NCI-H1694 (cell line): ENCODE measurements at regions not wholly inside any gene's neighbourhood (a gene's known extent, or its start where the extent isn't known, plus 50 kb on each side); places are given as distances from the start of the nearest gene placed in this dataset.
"Not testable (repeated sequence)": the region's sequence is repeated elsewhere in the genome, so short reads cannot be mapped to it uniquely, and the experiment has no call there.

Experiments used
- DNase-seq: peaks from one replicate; lab custom pipeline; 2025; lab: John Stamatoyannopoulos, UW

DNA sequence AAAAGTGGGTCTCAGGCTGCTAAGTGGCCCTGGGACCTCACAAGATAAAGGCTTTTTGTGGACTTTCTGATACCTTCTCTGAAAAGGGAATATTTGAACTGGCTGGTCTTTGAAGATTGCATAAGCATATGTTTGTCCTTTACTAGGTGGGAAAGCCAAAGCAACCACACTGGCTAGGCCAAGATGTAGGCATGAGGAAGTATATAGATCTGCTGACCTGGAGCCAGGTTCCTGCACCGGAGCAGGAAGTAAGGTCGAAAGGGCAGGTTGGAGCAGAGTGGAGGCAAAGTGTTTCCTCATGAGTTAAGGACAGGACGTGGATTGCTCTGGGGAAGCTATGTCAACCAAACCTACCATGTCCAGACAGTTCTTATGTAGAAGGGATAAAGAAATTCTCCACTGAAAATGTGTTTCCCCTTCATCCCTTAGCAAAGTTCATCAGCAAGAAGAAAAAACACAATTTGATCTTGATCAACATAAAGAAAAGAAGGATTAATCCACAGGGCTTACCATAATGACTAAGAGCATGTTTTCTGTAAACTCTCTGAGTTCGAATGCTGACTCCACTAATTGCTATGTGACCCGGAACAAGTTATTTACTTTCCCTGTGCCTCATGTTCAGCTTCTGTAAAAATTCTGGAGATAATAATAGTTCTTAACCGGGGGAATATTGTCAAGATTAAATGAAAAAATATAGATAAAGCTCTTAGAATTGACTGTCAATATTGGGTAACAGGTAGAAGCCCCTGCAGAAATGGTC, 156.1 kb upstream of the SRD5A2 start:
- DNase-seq: no peak

DNA sequence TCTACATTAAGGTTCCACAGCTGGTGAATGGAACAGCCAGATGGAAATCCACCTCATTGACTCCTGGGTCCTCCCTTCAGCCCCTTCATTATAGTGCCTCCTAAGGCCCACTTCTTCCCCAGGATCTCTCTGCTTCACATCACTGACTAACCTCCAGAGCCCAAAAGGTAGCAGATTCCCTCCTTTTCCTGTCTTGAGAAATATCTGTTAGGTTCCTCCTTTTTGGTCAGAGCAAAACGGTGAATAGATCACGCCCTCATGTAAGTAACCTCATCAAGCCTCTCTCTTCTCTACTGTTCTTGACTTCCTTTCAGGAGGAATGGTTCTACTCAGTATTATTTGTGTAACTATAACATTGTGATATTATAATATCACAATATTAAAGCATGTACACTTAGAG, 155.0 kb upstream of the SRD5A2 start:
- DNase-seq: no peak

DNA sequence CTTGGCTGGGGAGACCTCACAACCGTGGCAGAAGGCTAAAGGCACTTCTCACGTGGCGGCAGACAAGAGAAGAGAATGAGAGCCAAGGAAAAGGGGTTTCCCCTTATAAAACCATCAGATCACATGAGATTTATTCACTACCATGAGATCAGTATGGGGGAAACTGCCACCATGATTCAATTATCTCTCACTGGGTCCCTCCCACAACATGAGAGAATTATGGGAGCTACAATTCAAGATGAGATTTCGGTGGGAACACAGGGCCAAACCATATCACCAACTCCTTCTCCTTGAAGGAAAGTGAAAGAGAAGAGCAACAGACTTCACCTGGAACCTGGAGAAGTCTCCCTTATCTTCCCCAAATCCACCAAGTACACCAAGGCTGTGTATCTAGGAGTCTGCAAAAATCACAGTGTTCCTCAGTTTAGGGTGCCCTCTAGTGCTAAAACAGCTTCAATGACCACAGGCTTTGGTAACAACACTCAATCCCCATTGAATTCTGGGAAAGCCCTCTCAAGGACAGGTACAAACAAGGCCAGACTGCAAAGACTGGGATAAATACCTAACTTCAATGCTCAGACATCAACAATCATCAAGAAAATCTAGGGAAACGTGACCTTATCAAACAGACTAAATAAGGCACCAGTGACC, 148.8 kb upstream of the SRD5A2 start:
- peak; percentile 17 for DNase-seq

DNA sequence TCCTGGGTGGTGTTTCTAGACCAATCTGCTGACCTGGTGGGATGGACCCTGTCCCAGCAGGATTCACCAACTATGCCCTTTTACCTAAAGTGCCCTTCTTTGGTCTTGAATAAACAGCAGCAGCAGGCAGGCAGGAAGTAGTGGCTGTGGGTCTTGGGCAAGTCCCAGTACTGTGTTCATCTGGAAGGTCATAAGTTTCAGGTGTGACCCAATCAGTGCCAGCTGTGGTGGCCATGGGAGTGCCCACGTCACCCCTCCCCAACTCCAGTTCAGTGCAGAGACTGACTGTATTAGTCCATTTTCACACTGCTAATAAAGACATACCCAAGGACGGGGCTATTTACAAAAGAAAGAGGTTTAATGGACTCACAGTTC, 148.3 kb upstream of the SRD5A2 start:
- no peak for DNase-seq

DNA sequence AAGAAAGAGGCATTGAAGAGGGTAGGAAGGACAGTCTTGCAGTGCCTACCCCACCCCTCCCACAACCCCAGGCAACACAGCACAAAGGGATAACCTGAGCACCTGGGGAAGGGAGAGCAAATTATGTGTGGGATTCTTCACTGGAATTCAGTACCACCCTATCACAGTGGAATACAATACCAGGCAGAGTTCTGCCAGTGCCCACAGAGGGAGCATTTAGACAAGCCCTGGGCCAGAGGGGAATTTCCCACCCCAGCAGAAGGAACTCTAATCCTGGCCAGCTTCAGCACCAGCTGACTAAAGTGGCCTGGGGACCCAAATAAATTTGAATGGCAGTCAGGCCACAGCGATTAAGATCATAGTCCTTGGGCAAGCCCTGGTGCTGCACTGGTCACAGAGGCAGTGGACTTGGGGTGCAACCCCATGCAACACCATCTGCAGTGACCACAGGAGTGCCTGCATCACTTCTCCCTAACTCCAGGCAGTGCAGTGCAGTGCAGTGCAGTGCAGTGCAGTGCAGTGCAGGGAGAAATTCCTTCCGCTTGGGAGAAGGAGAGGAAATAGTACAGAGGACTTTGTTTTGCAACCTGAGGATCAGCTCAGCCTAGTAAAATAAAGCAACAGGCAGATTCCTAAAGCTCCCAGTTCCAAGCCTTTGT, 147.8 kb upstream of the SRD5A2 start:
- no peak for DNase-seq

DNA sequence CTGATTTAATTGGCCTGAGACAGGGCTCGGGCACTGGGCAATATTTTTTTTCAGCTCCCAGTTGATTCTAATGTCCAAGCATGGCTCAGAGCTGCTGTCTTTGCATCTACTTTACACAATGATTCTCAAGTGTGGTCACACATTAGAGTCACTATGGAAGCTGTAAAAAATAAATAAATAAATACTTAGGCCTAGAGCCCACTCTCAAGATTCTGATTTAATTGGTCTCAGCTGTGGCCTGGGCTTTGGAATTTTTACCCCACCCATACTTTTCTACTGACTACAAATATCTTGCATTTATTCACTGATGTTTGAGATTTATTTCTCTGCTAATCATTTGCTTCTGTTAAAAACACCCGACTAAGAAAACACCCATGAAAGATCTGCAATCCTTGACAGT, 145.7 kb upstream of the SRD5A2 start:
- no peak for DNase-seq

DNA sequence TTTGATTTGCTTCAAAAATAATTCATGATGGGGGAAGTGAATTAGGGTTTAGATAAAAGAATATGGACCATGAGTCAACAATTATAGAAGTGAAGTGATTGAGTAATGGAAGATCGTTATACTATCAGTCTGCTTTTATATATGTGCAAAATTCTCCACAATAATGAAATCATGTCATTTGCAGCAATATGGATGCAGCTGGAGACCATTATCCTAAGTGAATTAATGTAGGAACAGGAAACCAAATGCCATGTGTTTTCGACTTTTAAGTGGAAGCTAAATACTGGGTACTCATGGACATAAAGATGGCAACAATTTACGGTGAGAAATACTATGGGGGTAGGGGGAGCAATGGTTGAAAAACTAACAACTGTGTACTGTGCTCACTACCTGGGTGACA, 144.7 kb upstream of the SRD5A2 start:
- DNase-seq: no peak

DNA sequence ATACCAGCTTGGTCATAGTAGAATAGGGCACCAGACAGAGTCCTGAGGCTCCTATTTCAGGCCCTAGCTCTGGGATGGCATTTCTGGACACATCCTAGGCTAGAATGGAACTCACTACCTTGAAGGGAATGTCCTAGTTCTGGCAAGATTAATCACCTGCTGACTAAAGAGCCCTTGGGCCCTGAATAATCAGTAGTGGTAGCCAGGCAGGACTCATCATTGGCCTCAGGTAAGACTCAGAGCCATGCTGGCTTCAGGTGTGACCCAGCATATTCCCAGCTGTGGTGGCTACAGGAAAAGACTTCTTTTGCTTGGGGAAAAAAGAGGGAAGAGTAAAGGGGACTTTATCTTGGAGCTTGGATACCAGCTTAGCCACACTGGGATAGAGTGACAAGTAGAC, 131.0 kb upstream of the SRD5A2 start:
- no peak for DNase-seq

DNA sequence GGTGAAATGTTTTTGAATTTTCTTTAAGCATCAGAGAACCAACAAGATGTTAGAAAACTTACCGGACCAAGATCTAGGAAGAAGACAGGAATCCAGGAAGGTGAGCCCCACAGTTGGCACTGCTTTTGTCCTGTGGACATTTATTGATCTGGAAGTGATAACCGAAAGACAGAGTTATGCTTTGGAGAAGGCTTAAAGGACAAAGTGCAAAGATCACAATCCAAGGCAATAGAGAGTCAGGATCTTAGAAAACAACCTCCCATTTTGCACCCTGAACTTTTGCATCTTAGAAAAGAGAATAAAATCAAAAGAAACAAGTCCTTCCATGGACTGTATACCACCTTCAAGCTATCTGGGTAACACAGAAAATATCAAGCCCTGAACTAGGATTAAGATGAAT, 129.4 kb upstream of the SRD5A2 start:
- no peak for DNase-seq

DNA sequence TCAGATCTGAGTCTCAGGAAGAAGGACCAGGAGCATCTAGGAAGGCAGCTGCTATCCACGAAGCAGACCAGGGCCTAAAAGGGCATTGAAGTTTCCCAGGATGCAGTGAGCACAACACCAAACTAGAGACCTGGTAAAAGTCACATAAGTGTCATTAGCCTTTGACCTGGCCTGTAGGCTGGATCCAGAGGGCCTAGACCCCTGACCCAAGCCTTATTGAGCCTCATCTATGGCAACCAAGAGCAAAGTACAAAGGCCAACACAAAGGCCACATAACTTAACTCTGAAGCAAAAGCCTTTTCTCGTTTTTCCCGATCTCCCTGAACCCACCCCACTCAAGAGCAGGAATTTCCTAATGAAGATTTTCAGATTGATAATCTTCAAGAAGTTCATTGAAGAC, 127.3 kb upstream of the SRD5A2 start:
- no peak for DNase-seq

DNA sequence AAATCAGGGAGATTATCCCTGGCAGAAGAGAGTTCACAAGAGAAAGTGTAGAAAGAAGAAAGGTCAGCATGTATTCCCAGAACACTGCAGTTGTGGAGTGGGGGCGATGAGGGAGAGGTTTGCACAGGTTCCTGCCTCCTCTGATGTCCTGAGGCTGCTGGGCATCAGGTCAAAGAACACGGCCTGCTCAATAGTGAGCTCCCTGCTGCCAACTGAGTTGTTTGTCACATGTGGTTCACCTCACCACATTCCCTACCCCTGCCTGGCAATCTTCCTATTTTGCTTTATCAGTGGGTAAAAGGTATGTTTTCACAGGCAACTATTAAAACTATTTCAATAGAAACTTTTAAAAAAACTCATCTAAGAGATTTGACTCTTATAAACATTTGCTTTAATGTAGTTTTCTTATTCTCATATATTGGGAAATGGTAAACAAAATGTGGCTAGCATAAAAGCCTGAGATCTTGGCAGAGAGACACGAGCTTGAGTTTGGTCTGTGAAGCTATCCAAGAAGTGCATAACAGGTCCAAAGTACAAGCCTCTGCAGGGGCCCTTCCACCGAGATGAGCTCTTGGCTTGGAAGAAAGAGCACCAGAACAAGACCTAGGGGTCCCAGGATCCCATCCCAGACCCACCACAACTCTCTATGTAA, 123.9 kb upstream of the SRD5A2 start:
- no peak for DNase-seq

DNA sequence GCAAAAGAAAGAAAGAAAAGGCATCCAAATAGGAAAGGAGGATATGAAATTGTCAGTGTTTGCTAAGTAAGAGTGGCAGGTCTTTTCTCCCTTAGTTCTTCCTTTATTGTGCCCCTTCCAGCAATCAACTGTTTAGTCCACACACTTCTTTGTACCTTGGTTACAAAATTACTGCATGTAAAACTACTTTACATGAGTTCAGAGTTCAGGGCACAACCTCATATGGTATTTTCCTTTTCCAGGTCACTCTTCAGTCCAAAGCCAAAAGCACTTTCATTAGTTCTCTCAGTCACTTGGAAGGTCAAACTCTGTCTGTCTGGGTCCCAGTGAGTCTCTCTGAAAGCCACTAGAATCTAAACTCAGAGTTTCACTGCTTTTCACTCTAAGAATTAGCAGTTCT, 122.5 kb upstream of the SRD5A2 start:
- DNase-seq: no peak

DNA sequence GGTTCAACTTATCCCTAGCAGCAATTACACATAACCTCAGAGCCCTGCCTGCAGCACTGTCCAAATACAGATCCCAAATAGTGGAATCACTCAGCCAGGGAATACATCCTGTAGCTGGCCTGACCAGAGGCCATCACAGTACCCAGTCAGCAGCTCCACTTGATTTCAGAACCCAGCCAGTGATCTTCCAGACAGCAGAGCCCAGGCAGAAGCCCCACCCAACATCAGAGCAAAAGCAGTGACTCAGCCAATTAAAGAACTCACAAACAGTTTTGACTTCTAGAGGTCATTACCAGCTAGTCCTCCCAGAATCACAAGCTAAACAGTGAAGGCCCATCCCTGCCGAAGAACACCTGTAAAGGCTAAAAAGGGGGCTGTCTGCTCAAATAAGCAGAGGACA, 118.0 kb upstream of the SRD5A2 start:
- no peak for DNase-seq

DNA sequence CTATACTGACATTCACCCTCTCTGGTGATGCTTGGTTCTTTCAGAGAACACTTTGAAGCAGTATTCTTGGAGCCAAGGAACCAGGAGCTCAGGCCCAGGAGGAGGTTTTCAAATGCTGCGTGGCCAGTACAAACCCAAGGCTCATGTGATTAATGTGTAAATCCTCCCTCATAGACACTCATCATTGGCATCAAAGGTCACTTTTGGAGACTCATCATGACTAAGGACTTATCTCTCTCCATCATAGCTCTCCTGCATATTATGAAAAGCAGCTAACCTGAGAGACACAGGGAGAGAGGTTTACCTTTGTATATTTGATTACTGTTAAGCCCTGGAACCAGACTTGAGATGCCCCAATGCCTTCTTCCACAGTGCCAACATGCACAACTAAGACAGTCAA, 115.3 kb upstream of the SRD5A2 start:
- no peak for DNase-seq

DNA sequence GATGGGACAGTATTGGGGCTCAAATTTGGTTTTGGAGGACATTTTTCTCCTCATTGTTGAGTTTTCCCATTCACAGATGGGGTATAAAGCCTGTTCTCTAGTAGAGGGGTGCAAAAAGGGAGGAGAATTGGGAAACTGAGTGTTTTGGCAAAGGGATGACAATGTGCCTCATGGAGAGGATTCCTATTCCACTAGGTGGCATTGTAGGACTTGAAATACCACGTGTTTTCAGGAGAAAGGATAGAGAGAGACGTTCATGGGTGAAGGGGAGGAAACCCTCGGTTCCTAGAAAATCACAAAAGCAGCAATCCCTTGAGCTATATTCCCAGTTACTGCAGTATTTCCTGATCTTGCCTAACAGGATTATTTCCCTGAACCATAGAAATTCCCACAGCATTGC, 113.7 kb upstream of the SRD5A2 start:
- peak; percentile 25 for DNase-seq

DNA sequence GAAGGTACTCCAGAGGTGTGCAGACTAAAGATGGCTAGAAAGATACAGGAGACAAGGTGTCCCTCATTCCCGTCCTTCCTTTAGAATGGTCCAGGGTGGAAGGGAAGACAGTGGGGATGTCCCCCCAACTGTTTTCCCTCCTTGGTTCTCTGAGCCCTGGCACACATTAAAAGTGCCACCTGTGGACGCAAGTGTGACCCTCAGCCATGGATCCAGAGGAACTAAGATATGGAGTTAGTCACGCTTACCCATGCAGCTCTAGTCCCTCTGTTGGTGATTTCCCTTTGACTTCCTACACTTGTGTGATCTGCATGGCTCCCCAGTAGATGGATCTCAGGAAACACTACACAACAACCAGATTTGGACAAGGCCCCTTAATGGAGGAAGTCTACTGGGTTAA, 113.1 kb upstream of the SRD5A2 start:
- no peak for DNase-seq

DNA sequence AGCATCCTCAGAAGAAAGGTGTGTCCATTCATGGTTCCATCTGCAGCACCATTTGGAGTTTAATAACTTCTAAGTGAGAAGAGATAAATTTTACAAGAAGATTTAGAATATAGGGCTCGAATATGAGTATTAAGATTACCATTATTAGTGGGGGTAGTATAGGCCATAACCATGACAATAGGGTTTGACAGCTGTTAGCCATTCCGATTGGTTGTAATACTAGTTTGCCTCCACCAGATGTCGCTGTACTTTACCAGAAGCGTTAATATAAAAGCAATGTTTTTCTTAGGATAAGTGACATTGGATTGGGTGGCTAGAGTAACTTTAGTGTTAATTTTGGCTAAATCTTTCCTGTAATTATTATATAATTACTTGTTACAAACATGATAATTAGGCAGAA, 107.5 kb upstream of the SRD5A2 start:
- DNase-seq: peak; percentile 3

DNA sequence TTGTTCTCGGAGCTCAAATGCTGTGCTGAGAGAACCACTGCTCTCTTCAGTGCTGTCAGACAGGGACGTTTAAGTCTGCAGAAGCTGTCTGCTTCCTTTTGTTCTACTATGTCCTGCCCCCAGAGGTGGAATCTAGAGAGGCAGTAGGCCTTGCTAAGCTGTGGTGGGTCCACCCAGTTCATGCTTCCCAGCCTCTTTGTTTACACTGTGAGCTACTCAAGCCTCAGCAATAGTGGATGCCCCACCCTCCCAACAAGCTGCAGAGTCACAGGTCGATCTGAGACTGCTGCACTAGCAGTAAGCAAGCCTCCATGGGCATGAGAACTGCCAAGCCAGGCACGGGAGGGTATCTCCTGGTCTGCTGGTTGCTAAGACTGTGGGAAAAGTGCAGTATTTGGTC, 102.8 kb upstream of the SRD5A2 start:
- not testable (repeated sequence) for DNase-seq

DNA sequence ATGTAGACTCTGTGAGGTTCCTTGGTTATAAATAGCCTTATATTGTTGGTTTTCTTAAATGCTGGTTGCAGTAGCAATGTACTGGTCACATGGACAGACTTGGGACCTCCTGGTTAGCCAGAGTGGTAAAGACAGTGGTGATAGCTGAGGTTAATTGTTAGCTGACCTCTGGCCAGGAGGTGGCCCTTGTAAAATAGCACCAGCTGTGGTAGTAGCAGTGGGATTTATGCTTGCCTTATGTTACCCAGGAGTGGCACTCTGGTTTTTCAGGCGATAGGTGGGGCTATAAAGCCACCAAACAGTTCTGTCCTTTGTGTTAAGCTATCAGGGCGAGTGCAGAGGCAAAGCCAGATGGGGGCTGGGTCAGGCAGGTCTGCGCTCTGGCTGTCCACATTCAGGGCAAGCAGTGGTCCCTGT, 94.8 kb upstream of the SRD5A2 start:
- DNase-seq: no peak

DNA sequence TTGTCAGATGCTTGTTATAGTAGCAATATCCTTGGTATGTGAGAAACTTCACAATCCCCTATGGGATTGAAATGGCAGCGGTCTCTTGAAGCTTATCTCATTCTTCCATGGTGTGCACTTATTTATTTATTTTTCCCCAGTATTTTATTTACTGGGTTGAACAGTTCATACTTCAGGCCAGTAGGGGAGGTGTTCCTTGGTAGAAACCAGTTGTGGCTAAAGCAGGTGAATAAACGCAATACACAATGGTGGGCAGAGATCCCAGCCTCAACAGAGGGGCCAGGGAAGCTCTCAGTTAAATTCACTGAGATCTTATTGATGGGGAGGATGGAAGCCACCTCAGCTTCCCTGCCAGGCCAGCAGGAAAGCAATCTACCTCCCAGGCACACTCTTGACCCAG, 93.7 kb upstream of the SRD5A2 start:
- no peak for DNase-seq

DNA sequence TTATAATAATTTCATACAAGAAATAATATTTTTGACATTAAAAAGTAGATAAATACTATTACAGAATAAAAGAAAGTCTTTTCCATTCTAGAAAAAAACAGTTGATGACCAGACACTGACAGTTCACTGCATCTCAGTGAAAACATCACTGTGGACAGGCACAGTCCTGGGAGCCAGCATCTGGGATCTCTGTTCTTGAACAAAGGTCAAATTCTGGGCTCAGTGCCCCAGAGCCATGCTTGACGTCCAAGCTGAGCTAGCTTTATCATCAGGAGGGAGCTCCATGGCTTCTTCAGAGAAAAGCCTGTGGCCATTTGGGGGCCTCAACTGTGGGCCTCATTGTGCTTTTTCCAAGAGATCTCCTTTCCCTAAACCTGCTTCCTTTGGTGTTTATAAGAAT, 86.1 kb upstream of the SRD5A2 start:
- DNase-seq: no peak

DNA sequence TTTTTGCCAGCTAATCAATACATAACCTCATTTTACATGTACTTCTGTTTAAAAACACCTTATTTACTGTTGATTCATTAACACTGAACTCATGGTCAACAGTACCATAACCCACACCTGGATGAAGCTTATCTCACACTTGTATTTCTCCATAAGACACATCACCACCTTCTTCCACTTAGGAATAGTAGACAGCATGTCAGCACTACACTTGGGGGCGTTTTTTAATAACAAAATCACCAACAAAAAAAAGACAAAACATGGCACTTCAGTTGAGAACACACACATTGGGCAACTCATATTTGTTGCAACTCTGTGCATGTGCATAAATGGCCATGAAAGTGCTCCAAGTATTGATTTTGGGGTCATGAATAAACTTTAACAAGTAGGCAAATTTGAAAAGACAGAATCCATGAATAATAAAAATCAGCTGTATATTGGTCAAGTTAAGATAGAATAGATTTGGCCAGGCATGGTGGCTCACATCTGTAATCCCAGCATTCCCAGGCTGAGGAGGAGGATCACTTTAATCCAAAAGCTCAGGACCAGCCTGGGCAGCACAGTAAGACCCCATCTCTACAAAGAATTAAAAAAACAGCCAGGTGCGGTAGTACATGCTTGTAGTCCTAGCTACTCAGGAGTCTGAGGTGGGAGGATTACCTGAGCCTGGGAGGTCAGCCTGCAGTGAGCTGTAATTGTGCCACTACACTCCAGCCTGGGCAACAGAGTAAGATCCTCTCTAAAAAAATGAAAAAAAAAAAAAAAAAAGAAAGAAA, 84.4 kb upstream of the SRD5A2 start:
- DNase-seq: no peak
